Fibroblast of the aortic adventitia (primary cell): ENCODE measurements at regions not wholly inside any gene's neighbourhood (a gene's known extent, or its start where the extent isn't known, plus 50 kb on each side); places are given as distances from the start of the nearest gene placed in this dataset.

Source experiments
- DNase-seq: peaks from one replicate; pipeline ENCODE4 v3.0.0-alpha.2; 2010; ENCODE audit warnings: low read depth
- H3K4me3 ChIP-seq: 2 replicates; pipeline ENCODE4 v1.5.1; 2011; ENCODE audit warnings: low read depth, mild to moderate bottlenecking, control low read depth, low read length, moderate library complexity
- CTCF ChIP-seq: IDR thresholded peaks from 2 replicates; pipeline ENCODE4 v1.5.1; 2011; ENCODE audit warnings: mild to moderate bottlenecking, low read length, control low read depth, inconsistent platforms; ENCODE audit not compliant: insufficient read depth

- H3K4me3 ChIP-seq = no peak overlapping the region
- DNase-seq = no peak
- TF ChIP-seq CTCF = no peak
Observed at GRCh38 chr18:54736981-54737380, 91.3 kb upstream of the RAB27B start.

- H3K4me3 ChIP-seq = no peak overlapping the region
- no peak for TF ChIP-seq CTCF
- peak; percentile 54 for DNase-seq
Observed at GRCh38 chr18:54737986-54738385, 90.3 kb upstream of the RAB27B start.

GRCh38 chr18:54739476-54739875 is 88.8 kb upstream of the RAB27B start:
- H3K4me3 ChIP-seq = no peak overlapping the region
- no peak for TF ChIP-seq CTCF
- DNase-seq = peak; percentile 50

- no peak for TF ChIP-seq CTCF
- H3K4me3 ChIP-seq = no peak overlapping the region
- peak; percentile 71 for DNase-seq
Observed at GRCh38 chr18:54740136-54740846, 88.0 kb upstream of the RAB27B start.

- DNase-seq = peak; percentile 55
- no peak overlapping the region for H3K4me3 ChIP-seq
- TF ChIP-seq CTCF = no peak
Observed at GRCh38 chr18:54742120-54742519, 86.2 kb upstream of the RAB27B start.

- TF ChIP-seq CTCF = peak; percentile 8
Observed at GRCh38 chr18:54742659-54743604, 85.3 kb upstream of the RAB27B start.

More at GRCh38 chr18:54742659-54743604, 85.3 kb upstream of the RAB27B start:
- no peak overlapping the region for H3K4me3 ChIP-seq
- peak; percentile 100 for DNase-seq
